Mesothelial cell of epicardium (in vitro differentiated cells): ENCODE measurements at regions not wholly inside any gene's neighbourhood (a gene's known extent, or its start where the extent isn't known, plus 50 kb on each side); places are given as distances from the start of the nearest gene placed in this dataset.

Experiments
- DNase-seq, 2 experiments: peaks; one replicate each; pipeline ENCODE4 v3.0.0; 2021; ENCODE audit warnings: low spot score in 2 of 2; ENCODE audit not compliant: unreplicated experiment in 2 of 2
- H3K27ac Mint-ChIP-seq: 2 replicates; pipeline ENCODE4 v1.8.0; 2021; ENCODE audit warnings: mixed read lengths
- H3K27me3 Mint-ChIP-seq: 2 replicates; pipeline ENCODE4 v1.8.0; 2021; ENCODE audit warnings: low read depth, mixed read lengths
- H3K36me3 Mint-ChIP-seq: 2 replicates; pipeline ENCODE4 v1.8.0; 2021; ENCODE audit warnings: mixed read lengths
- H3K4me1 Mint-ChIP-seq: 2 replicates; pipeline ENCODE4 v1.8.0; 2021; ENCODE audit warnings: mixed read lengths
- H3K4me3 Mint-ChIP-seq: 2 replicates; pipeline ENCODE4 v1.8.0; 2021; ENCODE audit warnings: mild to moderate bottlenecking, moderate library complexity, mixed read lengths
- H3K9me3 Mint-ChIP-seq: 2 replicates; pipeline ENCODE4 v1.8.0; 2021; ENCODE audit warnings: mixed read lengths
- CTCF ChIP-seq: fragments of 200-600 bp; sonication (generic); IDR thresholded peaks from one replicate; pipeline ENCODE4 v1.5.0; 2021; ENCODE audit warnings: antibody characterized with exemption; ENCODE audit not compliant: unreplicated experiment

GRCh38 chr2:133711806-133712205, 143.5 kb upstream of the NCKAP5 start:
- Mint-ChIP-seq H3K4me3 (no peak overlapping the region), H3K27ac (no peak overlapping the region), H3K9me3 (peaks cover 11% of the 10 kb centered on the region), H3K4me1 (no peaks in the 10 kb centered on the region), H3K36me3 (no peaks in the 10 kb centered on the region), H3K27me3 (no peaks in the 10 kb centered on the region)
- no peak for TF ChIP-seq CTCF
- DNase-seq, result no peak

GRCh38 chr2:133712369-133712768, 144.1 kb upstream of the NCKAP5 start:
- no peak overlapping the region for H3K4me3 Mint-ChIP-seq
- H3K9me3 Mint-ChIP-seq, result peaks cover 11% of the 10 kb centered on the region
- H3K4me1 Mint-ChIP-seq, result no peaks in the 10 kb centered on the region
- H3K36me3 Mint-ChIP-seq, result no peaks in the 10 kb centered on the region
- H3K27me3 Mint-ChIP-seq, result no peaks in the 10 kb centered on the region
- H3K27ac Mint-ChIP-seq, result no peak overlapping the region
- no peak for TF ChIP-seq CTCF
- DNase-seq, result no peak

GRCh38 chr2:133713049-133713580, 144.9 kb upstream of the NCKAP5 start:
- Mint-ChIP-seq H3K4me3 (no peak overlapping the region), H3K36me3 (no peaks in the 10 kb centered on the region), H3K27me3 (no peaks in the 10 kb centered on the region), H3K4me1 (no peaks in the 10 kb centered on the region), H3K27ac (no peak overlapping the region), H3K9me3 (peaks cover 11% of the 10 kb centered on the region)
- no peak for TF ChIP-seq CTCF
- no peak for DNase-seq

- H3K27me3 Mint-ChIP-seq, result no peaks in the 10 kb centered on the region
- H3K4me1 Mint-ChIP-seq, result no peaks in the 10 kb centered on the region
- no peaks in the 10 kb centered on the region for H3K36me3 Mint-ChIP-seq
- no peak for TF ChIP-seq CTCF
- H3K4me3 Mint-ChIP-seq, result no peak overlapping the region
- no peaks in the 10 kb centered on the region for H3K9me3 Mint-ChIP-seq
- DNase-seq, result no peak
- no peak overlapping the region for H3K27ac Mint-ChIP-seq
These were observed 147.9 kb upstream of the NCKAP5 start for GRCh38 chr2:133716166-133716565.

GRCh38 chr2:133717497-133717896, 149.2 kb upstream of the NCKAP5 start:
- Mint-ChIP-seq H3K36me3 (no peaks in the 10 kb centered on the region), H3K4me1 (no peaks in the 10 kb centered on the region), H3K27me3 (no peaks in the 10 kb centered on the region), H3K9me3 (no peaks in the 10 kb centered on the region), H3K4me3 (no peak overlapping the region), H3K27ac (no peak overlapping the region)
- no peak for TF ChIP-seq CTCF
- DNase-seq, result no peak

GRCh38 chr2:133718688-133719201, 150.5 kb upstream of the NCKAP5 start:
- no peaks in the 10 kb centered on the region for H3K4me1 Mint-ChIP-seq
- no peak for DNase-seq
- no peaks in the 10 kb centered on the region for H3K9me3 Mint-ChIP-seq
- no peaks in the 10 kb centered on the region for H3K27me3 Mint-ChIP-seq
- H3K4me3 Mint-ChIP-seq, result no peak overlapping the region
- H3K27ac Mint-ChIP-seq, result no peak overlapping the region
- H3K36me3 Mint-ChIP-seq, result no peaks in the 10 kb centered on the region
- no peak for TF ChIP-seq CTCF
